ENCODE measurements at regions not wholly inside any gene's neighbourhood (a gene's known extent, or its start where the extent isn't known, plus 50 kb on each side); places are given as distances from the start of the nearest gene placed in this dataset.

- TF ChIP-seq CTCF (IDR thresholded peaks at IDR 0.05; ENCODE audit: low read depth, low read length, missing input control), result no peak
- peak; percentile 46 for TF ChIP-seq FOXA1 (IDR thresholded peaks at IDR 0.05)
- TF ChIP-seq EGR1 (IDR thresholded peaks at IDR 0.05; ENCODE audit: low read depth in 2 of 2), result peak in 1 of 2 donors; percentile 54
- TF ChIP-seq MAX (IDR thresholded peaks at IDR 0.05), result peak; percentile 11
- no peak for TF ChIP-seq ATF3 (IDR thresholded peaks at IDR 0.05)
- TF ChIP-seq ZBTB33 (IDR thresholded peaks at IDR 0.05), result no peak
- no peak for TF ChIP-seq GABPA (IDR thresholded peaks at IDR 0.05 in 1 of 2, conservative IDR thresholded peaks at IDR 0.05 in 1 of 2)
These were observed 122.9 kb upstream of the SPRY2 start for GRCh38 chr13:80463673-80464352.
